Smooth muscle cell (in vitro differentiated cells): ENCODE measurements at regions not wholly inside any gene's neighbourhood (a gene's known extent, or its start where the extent isn't known, plus 50 kb on each side); places are given as distances from the start of the nearest gene placed in this dataset.

Source experiments
- DNase-seq: peaks from one replicate; lab custom pipeline; 2025; ENCODE audit not compliant: unreplicated experiment; lab: John Stamatoyannopoulos, UW
- H2AFZ ChIP-seq: fragments of 200-600 bp; sonication (generic); 2 replicates; pipeline ENCODE4 v1.6.0; 2016; ENCODE audit warnings: antibody characterized with exemption, low read depth, mild to moderate bottlenecking
- H3F3A ChIP-seq: fragments of 200-600 bp; sonication (generic); 2 replicates; pipeline ENCODE4 v1.6.0; 2017; ENCODE audit warnings: antibody characterized with exemption, low read depth
- H3K27ac ChIP-seq: fragments of 200-600 bp; sonication (generic); 2 replicates; pipeline ENCODE4 v1.5.1; 2016; ENCODE audit warnings: low read depth, mild to moderate bottlenecking
- H3K27me3 ChIP-seq: fragments of 200-600 bp; sonication (generic); 2 replicates; pipeline ENCODE4 v1.6.1; 2016; ENCODE audit warnings: low read depth, mild to moderate bottlenecking
- H3K36me3 ChIP-seq: fragments of 200-600 bp; sonication (generic); 2 replicates; pipeline ENCODE4 v1.5.1; 2016; ENCODE audit warnings: low read depth
- H3K4me1 ChIP-seq: fragments of 200-600 bp; sonication (generic); 2 replicates; pipeline ENCODE4 v1.5.1; 2016; ENCODE audit warnings: low read depth
- H3K4me2 ChIP-seq: fragments of 200-600 bp; sonication (generic); 2 replicates; pipeline ENCODE4 v1.6.0; 2016; ENCODE audit warnings: mild to moderate bottlenecking
- H3K4me3 ChIP-seq: fragments of 200-600 bp; sonication (generic); 2 replicates; pipeline ENCODE4 v1.5.1; 2016; ENCODE audit warnings: mild to moderate bottlenecking
- H3K79me2 ChIP-seq: fragments of 200-600 bp; sonication (generic); 2 replicates; pipeline ENCODE4 v1.6.0; 2016; ENCODE audit warnings: low read depth, mild to moderate bottlenecking
- H3K9ac ChIP-seq: fragments of 200-600 bp; sonication (generic); 2 replicates; pipeline ENCODE4 v1.6.0; 2016; ENCODE audit warnings: low read depth
- H3K9me3 ChIP-seq: fragments of 200-600 bp; sonication (generic); replicated peaks from 2 replicates; pipeline ENCODE4 v1.5.1; 2016; ENCODE audit warnings: low read depth
- H4K20me1 ChIP-seq: fragments of 200-600 bp; sonication (generic); 2 replicates; pipeline ENCODE4 v1.6.0; 2016; ENCODE audit warnings: low read depth
- WGBS: methylation state at CpG from one replicate; pipeline ENCODE4 v1.1.7; 2016; ENCODE audit warnings: low lambda C conversion rate; 5-methylcytosine and 5-hydroxymethylcytosine counted together
- TF ChIP-seq, protein P1 (sequence below): fragments of 200-600 bp; sonication (generic); IDR thresholded peaks from 2 replicates; pipeline ENCODE4 v1.5.1; 2017; ENCODE audit warnings: borderline replicate concordance, mild to moderate bottlenecking, antibody characterized with exemption; ENCODE audit not compliant: insufficient read depth, poor library complexity, severe bottlenecking

DNA sequence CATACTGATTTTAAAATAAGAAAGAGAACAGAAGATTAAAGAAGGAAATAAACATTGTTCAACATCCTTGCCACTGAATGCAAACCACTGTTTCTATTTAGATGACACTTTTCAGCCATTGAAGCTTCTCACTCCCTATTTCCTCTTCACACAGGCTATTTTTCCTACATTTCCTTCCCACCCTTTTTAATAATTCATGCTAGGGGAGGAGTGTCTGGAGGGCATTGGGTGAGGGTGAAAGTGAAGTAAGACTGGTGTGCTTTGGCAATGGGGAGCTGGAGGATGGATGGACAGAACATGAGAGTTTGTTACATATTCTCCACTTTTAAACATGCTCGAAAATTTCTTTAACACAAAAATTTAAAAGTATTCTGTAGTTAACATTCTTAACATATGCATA, 168.8 kb upstream of the GLI3 start:
- no peak overlapping the region for H3K4me3 ChIP-seq
- H3K27ac ChIP-seq, result no peak overlapping the region
- H3K4me2 ChIP-seq, result no peak overlapping the region
- H3K9me3 ChIP-seq, result no peaks in the 10 kb centered on the region
- no peaks in the 10 kb centered on the region for H3K4me1 ChIP-seq
- H3F3A ChIP-seq, result no peaks in the 10 kb centered on the region
- TF ChIP-seq, protein P1, sequence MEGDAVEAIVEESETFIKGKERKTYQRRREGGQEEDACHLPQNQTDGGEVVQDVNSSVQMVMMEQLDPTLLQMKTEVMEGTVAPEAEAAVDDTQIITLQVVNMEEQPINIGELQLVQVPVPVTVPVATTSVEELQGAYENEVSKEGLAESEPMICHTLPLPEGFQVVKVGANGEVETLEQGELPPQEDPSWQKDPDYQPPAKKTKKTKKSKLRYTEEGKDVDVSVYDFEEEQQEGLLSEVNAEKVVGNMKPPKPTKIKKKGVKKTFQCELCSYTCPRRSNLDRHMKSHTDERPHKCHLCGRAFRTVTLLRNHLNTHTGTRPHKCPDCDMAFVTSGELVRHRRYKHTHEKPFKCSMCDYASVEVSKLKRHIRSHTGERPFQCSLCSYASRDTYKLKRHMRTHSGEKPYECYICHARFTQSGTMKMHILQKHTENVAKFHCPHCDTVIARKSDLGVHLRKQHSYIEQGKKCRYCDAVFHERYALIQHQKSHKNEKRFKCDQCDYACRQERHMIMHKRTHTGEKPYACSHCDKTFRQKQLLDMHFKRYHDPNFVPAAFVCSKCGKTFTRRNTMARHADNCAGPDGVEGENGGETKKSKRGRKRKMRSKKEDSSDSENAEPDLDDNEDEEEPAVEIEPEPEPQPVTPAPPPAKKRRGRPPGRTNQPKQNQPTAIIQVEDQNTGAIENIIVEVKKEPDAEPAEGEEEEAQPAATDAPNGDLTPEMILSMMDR, result no peak
- no peaks in the 10 kb centered on the region for H3K27me3 ChIP-seq
- no peak overlapping the region for H2AFZ ChIP-seq
- H4K20me1 ChIP-seq, result no peaks in the 10 kb centered on the region
- no peak for DNase-seq
- no peak overlapping the region for H3K9ac ChIP-seq
- H3K36me3 ChIP-seq, result no peaks in the 10 kb centered on the region
- H3K79me2 ChIP-seq, result no peaks in the 10 kb centered on the region
- 87% methylated on average over 1 of the region's 1 CpG for WGBS

DNA sequence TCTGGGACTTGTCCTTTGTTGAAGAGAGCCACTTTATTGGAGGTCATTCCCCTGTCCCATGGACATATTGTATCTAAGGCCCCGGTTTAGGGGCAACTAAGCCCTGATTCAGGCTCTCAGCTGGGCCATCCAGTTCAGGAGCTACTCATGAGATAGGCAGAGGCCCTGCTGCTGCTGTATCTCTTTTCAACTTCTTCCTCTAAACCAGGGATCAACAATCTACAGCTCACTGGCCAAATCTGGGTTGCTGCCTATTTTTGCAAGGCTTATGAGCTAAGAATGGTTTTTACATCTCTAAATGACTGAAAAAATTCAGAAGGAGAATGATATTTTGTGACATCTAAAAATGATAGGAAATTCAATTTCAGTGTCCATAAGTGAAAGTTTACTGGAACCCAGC, 166.8 kb upstream of the GLI3 start:
- H3K4me3 ChIP-seq, result no peak overlapping the region
- H3K4me1 ChIP-seq, result no peaks in the 10 kb centered on the region
- H2AFZ ChIP-seq, result peak overlapping the region; percentile 16
- no peak overlapping the region for H3K9ac ChIP-seq
- no peaks in the 10 kb centered on the region for H3K9me3 ChIP-seq
- H3F3A ChIP-seq, result no peaks in the 10 kb centered on the region
- H3K79me2 ChIP-seq, result no peaks in the 10 kb centered on the region
- no peaks in the 10 kb centered on the region for H4K20me1 ChIP-seq
- DNase-seq, result no peak
- 59% methylated on average over 1 of the region's 1 CpG for WGBS
- TF ChIP-seq, protein P1, result no peak
- no peaks in the 10 kb centered on the region for H3K36me3 ChIP-seq
- H3K27me3 ChIP-seq, result no peaks in the 10 kb centered on the region
- no peak overlapping the region for H3K27ac ChIP-seq
- no peak overlapping the region for H3K4me2 ChIP-seq

DNA sequence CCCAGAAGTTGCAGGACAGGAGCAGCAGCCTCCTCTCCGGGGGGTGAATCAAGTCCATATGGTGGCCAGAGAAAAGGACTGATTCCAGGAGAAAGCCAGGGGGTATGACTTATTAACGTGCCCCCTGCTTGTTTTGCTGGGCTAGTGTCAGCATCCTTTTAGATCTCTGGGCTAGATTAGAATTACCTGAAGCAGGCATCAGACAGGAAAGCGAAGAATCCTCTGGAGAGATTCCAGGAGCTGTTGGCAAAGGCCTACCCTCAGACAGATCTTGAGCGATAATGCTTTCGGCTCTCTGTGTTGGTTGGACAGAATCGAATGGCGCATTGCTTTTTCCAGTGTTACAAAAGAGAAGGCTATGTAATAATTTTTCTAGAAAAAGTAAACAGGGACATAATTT, 164.0 kb upstream of the GLI3 start:
- no peak overlapping the region for H2AFZ ChIP-seq
- H3F3A ChIP-seq, result no peaks in the 10 kb centered on the region
- TF ChIP-seq, protein P1, result no peak
- no peaks in the 10 kb centered on the region for H3K79me2 ChIP-seq
- WGBS, result 94% methylated on average over 7 of the region's 7 CpGs
- DNase-seq, result no peak
- no peaks in the 10 kb centered on the region for H3K9me3 ChIP-seq
- no peak overlapping the region for H3K4me2 ChIP-seq
- no peak overlapping the region for H3K27ac ChIP-seq
- H3K36me3 ChIP-seq, result no peaks in the 10 kb centered on the region
- H3K4me3 ChIP-seq, result no peak overlapping the region
- no peak overlapping the region for H3K9ac ChIP-seq
- no peaks in the 10 kb centered on the region for H3K4me1 ChIP-seq
- H4K20me1 ChIP-seq, result no peaks in the 10 kb centered on the region
- no peaks in the 10 kb centered on the region for H3K27me3 ChIP-seq

DNA sequence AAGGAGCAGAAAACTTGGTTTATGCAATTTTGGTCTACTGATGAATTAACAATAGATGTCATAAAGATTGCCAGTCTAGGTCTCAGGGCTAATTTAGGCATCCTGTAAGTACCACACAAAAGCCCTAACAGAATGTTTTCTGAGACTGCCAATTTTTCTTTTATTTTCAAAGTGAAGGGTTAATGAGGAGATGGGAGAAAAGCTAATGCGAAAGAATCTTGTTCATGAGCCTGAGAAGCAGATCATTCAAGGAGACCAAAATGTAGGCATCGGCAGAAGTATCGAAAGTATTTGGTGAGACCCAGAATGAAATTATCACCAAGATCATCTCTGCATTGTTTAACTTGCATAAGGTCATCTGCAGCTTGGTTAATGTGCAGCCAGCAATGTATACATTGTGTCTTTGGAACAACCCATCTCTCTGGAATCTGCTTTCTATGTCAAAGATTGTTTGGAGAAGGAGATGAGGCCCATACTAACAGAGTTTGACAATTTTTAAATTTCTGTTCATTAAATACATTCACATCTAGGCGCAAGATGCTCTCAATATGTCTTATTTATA, 163.3 kb upstream of the GLI3 start:
- H3K27ac ChIP-seq, result no peak overlapping the region
- no peaks in the 10 kb centered on the region for H3K79me2 ChIP-seq
- TF ChIP-seq, protein P1, result no peak
- H3K9me3 ChIP-seq, result no peaks in the 10 kb centered on the region
- H3K4me3 ChIP-seq, result no peak overlapping the region
- H3K4me2 ChIP-seq, result no peak overlapping the region
- WGBS, result 96% methylated on average over 4 of the region's 4 CpGs
- no peaks in the 10 kb centered on the region for H3F3A ChIP-seq
- H3K27me3 ChIP-seq, result no peaks in the 10 kb centered on the region
- no peak overlapping the region for H3K9ac ChIP-seq
- no peaks in the 10 kb centered on the region for H3K36me3 ChIP-seq
- no peak overlapping the region for H2AFZ ChIP-seq
- H3K4me1 ChIP-seq, result no peaks in the 10 kb centered on the region
- no peak for DNase-seq
- H4K20me1 ChIP-seq, result no peaks in the 10 kb centered on the region
